ENCODE measurements at regions not wholly inside any gene's neighbourhood (a gene's known extent, or its start where the extent isn't known, plus 50 kb on each side); places are given as distances from the start of the nearest gene placed in this dataset.
"Not testable (repeated sequence)": the region's sequence is repeated elsewhere in the genome, so short reads cannot be mapped to it uniquely, and the experiment has no call there.

DNA sequence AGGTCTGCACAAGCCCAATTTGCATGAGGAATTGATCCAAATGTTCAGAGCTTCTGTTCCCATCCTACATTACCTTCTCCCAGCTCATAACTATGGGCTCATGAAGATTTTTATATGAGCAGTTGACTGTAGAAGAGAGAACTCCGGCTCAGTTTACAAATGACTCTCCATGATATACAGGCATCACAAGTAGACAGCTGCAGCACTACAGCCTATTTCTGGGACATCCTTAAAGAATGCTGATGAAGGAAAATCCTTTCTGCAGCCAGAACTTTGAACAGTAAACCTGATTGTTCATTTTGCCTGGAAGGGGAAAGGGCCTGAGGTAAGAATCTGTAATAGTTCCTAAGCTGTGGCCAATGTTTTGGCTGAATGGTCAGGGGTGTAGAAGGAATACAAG lies 174.1 kb upstream of the CXCL13 start:
- Mint-ChIP-seq H3K4me1 (ENCODE audit: low read depth) (peaks cover 6% of the 10 kb centered on the region), H3K36me3 (ENCODE audit: low read depth) (no peaks in the 10 kb centered on the region), H3K27me3 (no peaks in the 10 kb centered on the region), H3K4me3 (no peak overlapping the region), H3K9me3 (no peaks in the 10 kb centered on the region), H3K27ac (no peak overlapping the region)
- DNase-seq: no peak

DNA sequence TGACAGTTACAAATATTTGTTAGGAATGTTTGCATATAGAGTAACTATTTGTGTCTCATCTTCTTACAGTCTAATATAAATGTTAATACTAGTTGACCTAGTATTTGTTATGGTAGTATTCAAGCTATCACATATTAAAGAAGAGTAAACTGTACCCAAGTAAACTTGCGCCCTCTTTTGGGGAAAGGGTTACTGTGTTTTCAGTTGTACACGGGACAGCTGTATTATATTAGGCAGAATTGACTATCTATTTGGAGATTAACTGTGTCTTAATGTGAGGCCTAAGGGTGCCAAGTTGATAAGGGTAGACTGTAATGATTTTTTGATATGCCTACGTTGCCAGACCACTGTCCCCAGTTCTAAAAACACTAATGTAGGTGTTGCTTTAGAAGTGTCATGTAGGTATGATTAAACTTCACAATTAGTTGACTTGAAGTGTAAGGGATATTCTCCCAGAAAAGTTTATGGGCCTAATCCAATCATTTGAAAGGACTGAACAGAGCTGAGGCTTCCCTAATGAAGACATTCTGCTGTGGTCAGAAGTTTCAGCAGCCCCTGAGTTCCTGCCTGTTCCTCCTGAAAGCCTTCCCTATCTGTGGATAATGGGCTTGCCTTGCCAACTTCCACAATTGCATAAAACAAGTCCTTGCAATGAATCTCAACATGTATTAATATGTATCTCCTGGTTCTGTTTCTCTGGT lies 172.8 kb upstream of the CXCL13 start:
- Mint-ChIP-seq H3K4me1 (ENCODE audit: low read depth) (peaks cover 6% of the 10 kb centered on the region), H3K27me3 (no peaks in the 10 kb centered on the region), H3K27ac (no peak overlapping the region), H3K36me3 (ENCODE audit: low read depth) (no peaks in the 10 kb centered on the region), H3K4me3 (no peak overlapping the region), H3K9me3 (no peaks in the 10 kb centered on the region)
- DNase-seq: no peak

DNA sequence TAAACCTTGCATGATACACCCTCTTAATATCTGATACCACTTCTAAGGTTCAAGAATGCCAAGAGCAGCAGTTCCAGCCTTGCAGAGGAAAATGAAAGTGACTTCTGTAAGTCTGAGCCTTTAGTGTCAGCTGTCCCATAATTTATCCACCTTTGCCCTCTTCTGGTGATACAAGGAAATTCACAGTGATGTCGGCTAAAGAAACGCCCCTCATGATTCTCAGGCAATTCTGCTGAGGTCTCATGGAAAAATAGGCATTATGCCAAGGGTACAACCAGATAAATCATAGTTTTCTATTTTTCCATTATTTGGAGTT lies 172.2 kb upstream of the CXCL13 start:
- H3K27me3 Mint-ChIP-seq: no peaks in the 10 kb centered on the region
- peaks cover 6% of the 10 kb centered on the region for H3K4me1 Mint-ChIP-seq (ENCODE audit: low read depth)
- H3K4me3 Mint-ChIP-seq: no peak overlapping the region
- H3K9me3 Mint-ChIP-seq: no peaks in the 10 kb centered on the region
- no peak overlapping the region for H3K27ac Mint-ChIP-seq
- no peaks in the 10 kb centered on the region for H3K36me3 Mint-ChIP-seq (ENCODE audit: low read depth)
- DNase-seq: no peak

DNA sequence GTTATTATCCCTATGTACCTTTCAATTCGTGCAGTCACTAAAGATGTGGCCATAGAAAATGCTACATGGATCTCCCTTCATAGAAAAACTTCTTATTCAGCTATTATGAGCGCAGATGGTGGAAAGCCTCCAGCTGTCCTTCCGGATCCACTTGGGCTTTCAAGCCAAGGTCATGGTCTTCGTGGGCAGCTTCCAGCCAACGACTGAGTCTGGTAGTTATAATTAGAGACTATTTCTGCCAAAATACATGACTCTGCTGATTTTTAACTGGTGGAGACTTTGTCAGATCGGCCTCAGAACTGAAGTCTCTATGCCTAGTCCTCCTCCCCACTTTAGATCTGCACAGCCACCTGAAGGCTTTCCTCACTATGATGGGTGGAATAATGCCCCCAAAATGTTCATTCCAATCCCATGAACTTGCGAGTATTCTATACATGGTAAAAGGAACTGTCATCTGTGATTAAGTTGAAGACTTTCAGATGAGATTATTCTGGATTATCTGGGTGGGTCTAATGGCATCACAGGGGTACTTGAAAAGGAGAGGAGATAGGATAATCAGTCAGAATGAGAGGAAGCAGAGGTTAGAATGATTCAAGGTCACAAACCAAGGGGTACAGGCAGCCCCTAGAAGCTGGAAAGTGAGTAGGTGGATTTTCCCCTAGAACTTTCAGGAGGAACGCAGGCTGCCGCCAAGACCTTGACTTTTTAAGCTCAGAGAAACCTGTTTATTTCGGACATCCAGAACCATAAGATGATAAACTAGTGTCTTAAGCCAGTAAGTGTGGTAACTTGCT lies 171.1 kb upstream of the CXCL13 start:
- no peak for DNase-seq
- no peaks in the 10 kb centered on the region for H3K36me3 Mint-ChIP-seq (ENCODE audit: low read depth)
- no peaks in the 10 kb centered on the region for H3K9me3 Mint-ChIP-seq
- no peak overlapping the region for H3K27ac Mint-ChIP-seq
- H3K4me1 Mint-ChIP-seq (ENCODE audit: low read depth): peaks cover 6% of the 10 kb centered on the region
- no peaks in the 10 kb centered on the region for H3K27me3 Mint-ChIP-seq
- H3K4me3 Mint-ChIP-seq: no peak overlapping the region

DNA sequence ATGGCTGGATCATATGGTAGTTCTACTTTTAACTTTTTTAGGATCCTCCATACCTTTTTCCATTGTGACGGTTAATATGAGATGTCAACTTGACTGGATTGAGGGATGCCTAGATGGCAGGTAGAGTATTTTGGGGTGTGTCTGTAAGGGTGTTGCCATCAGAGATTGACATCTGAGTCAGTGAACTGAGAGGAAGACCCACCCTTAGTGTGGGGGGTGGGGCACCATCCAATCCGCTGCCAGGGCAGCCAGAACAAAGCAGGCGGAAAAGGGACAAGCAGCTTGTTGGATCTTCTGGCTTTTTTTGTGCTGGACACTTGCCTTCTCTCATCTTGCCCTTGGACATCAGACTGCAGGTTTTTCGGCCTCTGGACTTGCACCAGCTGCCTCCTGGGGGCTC lies 168.5 kb upstream of the CXCL13 start:
- Mint-ChIP-seq H3K27me3 (no peaks in the 10 kb centered on the region), H3K36me3 (ENCODE audit: low read depth) (no peaks in the 10 kb centered on the region), H3K4me1 (ENCODE audit: low read depth) (peaks cover 6% of the 10 kb centered on the region), H3K27ac (no peak overlapping the region), H3K9me3 (no peaks in the 10 kb centered on the region), H3K4me3 (no peak overlapping the region)
- no peak for DNase-seq

DNA sequence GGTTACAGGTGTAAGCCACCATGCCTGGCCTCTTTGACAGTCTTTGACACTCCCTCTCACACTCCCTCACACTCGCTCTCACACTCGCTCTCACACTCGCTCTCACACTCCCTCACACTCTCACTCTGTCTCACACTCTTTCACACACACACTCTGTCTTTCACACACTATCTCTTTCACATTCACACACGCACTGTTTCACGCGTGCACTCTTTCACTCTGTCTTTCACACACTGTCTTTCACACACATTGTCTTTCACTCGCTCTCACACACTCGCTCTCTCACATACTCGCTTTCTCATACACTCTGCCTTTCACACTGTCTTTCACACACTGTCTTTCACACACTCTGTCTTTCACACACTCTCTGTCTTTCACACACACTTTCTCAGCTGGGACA lies 167.1 kb upstream of the CXCL13 start:
- H3K4me1 Mint-ChIP-seq (ENCODE audit: low read depth): peaks cover 2% of the 10 kb centered on the region
- H3K9me3 Mint-ChIP-seq: no peaks in the 10 kb centered on the region
- H3K27me3 Mint-ChIP-seq: peaks cover 2% of the 10 kb centered on the region
- no peak for DNase-seq
- no peaks in the 10 kb centered on the region for H3K36me3 Mint-ChIP-seq (ENCODE audit: low read depth)
- H3K27ac Mint-ChIP-seq: no peak overlapping the region
- no peak overlapping the region for H3K4me3 Mint-ChIP-seq

DNA sequence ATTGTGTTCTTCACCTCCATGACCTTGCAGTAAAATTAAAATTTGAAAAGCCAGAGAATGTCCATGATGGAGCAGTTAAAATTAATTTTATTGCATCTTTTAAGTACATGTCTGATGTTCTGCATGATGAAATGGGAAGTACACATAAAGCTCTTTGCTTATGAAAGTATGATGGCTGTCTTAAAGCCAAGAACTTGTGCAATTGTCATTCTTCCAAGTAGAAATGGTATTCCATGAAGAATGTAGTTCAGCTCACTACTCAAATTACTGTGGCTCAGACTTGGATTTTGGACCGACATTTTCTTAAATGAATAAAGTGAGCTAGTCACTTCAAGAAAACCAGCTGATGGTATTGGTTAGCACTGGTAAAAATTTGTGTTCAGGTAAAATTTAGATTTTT lies 161.7 kb upstream of the CXCL13 start:
- peaks cover 11% of the 10 kb centered on the region for H3K27me3 Mint-ChIP-seq
- DNase-seq: no peak
- H3K4me1 Mint-ChIP-seq (ENCODE audit: low read depth): no peaks in the 10 kb centered on the region
- no peak overlapping the region for H3K27ac Mint-ChIP-seq
- no peaks in the 10 kb centered on the region for H3K36me3 Mint-ChIP-seq (ENCODE audit: low read depth)
- no peak overlapping the region for H3K4me3 Mint-ChIP-seq
- no peaks in the 10 kb centered on the region for H3K9me3 Mint-ChIP-seq

DNA sequence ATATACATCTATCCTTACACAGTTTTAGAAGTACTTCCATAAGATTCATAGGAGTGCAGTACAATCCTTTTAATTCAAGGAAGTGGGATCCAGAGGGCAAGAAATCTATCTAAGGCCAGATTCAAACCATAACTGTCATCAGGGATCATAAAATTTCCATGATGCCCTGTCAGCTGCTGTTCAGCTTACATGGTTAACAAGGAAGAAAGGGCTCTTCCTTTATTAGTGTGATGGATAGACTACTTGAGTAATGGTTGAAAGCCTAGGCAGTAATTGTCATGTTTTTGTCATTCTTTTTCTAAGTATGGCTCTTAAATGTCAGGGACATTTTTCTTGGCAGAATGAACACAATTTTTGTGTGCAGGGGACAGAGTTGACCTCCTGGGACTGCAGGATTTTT lies 159.8 kb upstream of the CXCL13 start:
- no peaks in the 10 kb centered on the region for H3K36me3 Mint-ChIP-seq (ENCODE audit: low read depth)
- no peak for DNase-seq
- peaks cover 11% of the 10 kb centered on the region for H3K27me3 Mint-ChIP-seq
- no peak overlapping the region for H3K27ac Mint-ChIP-seq
- no peaks in the 10 kb centered on the region for H3K4me1 Mint-ChIP-seq (ENCODE audit: low read depth)
- no peaks in the 10 kb centered on the region for H3K9me3 Mint-ChIP-seq
- no peak overlapping the region for H3K4me3 Mint-ChIP-seq

DNA sequence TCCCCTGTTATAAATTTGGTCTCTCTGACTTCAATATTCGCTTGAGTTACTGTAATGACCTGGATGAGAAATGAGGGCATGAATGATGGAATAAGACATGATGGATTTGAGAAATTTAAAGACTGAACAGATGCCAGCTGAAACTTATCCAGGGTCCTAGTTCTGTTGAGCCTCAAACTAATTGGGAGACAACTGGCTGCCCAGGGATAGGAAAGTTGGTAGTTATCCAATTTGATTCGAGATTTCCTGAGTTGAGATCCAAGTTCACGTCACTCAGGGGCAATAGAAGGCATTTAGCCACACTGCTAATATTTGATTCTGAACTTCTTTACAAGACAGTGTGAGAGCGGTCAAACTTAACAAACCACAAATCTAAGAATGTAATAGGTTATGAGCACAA lies 159.0 kb upstream of the CXCL13 start:
- DNase-seq: no peak
- Mint-ChIP-seq H3K27ac (no peak overlapping the region), H3K36me3 (ENCODE audit: low read depth) (no peaks in the 10 kb centered on the region)

DNA sequence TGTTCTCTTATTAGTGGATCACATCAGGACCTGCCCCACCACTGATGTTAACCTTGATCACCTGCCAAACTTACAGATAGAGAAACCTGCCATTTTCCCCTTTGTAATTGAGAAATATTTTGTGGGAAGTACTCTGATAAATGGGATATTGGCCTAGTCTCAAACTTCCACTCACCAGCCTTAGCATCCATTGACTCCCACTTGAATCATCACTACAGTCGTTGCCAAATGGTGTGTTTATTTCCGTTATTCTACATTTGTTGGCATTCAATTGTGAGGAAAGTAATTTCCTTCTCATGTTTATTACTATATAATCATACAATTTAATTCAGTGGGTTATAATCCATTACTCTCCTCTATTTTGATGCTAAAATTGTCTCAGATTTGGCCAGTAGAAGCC lies 156.4 kb upstream of the CXCL13 start:
- peaks cover 6% of the 10 kb centered on the region for H3K27me3 Mint-ChIP-seq
- no peak for DNase-seq
- no peak overlapping the region for H3K4me3 Mint-ChIP-seq
- no peaks in the 10 kb centered on the region for H3K4me1 Mint-ChIP-seq (ENCODE audit: low read depth)
- no peaks in the 10 kb centered on the region for H3K9me3 Mint-ChIP-seq
- no peaks in the 10 kb centered on the region for H3K36me3 Mint-ChIP-seq (ENCODE audit: low read depth)
- H3K27ac Mint-ChIP-seq: no peak overlapping the region

More for the DNA sequence above, 159.0 kb upstream of the CXCL13 start:
- no peaks in the 10 kb centered on the region for H3K4me1 Mint-ChIP-seq (ENCODE audit: low read depth)
- H3K27me3 Mint-ChIP-seq: peaks cover 11% of the 10 kb centered on the region
- H3K4me3 Mint-ChIP-seq: no peak overlapping the region
- H3K9me3 Mint-ChIP-seq: no peaks in the 10 kb centered on the region

DNA sequence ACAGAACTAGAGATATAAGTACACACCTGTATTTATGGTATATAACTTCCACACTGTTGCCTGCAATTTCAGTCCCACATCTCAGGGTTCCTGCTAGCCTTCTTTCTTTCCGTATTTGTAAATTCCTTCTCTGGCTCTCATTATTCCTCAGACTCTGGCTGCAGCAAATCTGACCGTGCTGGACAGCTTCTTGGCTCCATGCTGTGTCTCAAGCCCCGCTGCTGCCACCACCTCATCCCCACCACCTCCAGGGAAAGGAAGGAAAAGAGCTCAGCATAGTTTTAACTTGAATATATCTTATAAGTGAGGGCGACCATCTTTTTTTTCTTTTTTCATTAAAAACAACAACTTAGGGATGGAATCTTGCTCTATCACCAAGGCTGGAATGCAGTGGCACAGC lies 155.6 kb upstream of the CXCL13 start:
- peaks cover 6% of the 10 kb centered on the region for H3K27me3 Mint-ChIP-seq
- H3K27ac Mint-ChIP-seq: no peak overlapping the region
- no peak overlapping the region for H3K4me3 Mint-ChIP-seq
- no peaks in the 10 kb centered on the region for H3K36me3 Mint-ChIP-seq (ENCODE audit: low read depth)
- H3K9me3 Mint-ChIP-seq: no peaks in the 10 kb centered on the region
- no peaks in the 10 kb centered on the region for H3K4me1 Mint-ChIP-seq (ENCODE audit: low read depth)
- no peak for DNase-seq

DNA sequence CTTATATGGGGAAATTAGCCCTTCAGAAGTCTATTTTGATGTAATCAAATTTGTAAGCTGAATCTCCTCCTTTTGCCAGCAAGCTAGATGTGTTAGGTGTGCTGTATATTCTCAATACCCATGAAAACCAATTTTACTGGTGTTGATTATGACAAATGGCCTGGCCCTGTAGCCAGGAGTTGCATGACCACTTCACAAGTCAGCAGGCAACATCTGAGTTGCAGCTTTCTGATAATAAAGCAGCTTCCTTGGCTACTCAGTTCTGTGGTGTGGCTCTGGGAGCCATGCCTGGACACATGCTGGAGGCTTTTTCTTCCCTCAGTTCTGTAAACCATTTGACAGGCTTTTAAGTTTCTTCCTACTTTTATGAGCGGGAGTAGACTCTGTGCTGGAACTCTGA lies 154.1 kb upstream of the CXCL13 start:
- Mint-ChIP-seq H3K27me3 (peaks cover 5% of the 10 kb centered on the region), H3K9me3 (no peaks in the 10 kb centered on the region), H3K4me1 (ENCODE audit: low read depth) (no peaks in the 10 kb centered on the region), H3K36me3 (ENCODE audit: low read depth) (no peaks in the 10 kb centered on the region), H3K4me3 (no peak overlapping the region), H3K27ac (no peak overlapping the region)
- DNase-seq: no peak

DNA sequence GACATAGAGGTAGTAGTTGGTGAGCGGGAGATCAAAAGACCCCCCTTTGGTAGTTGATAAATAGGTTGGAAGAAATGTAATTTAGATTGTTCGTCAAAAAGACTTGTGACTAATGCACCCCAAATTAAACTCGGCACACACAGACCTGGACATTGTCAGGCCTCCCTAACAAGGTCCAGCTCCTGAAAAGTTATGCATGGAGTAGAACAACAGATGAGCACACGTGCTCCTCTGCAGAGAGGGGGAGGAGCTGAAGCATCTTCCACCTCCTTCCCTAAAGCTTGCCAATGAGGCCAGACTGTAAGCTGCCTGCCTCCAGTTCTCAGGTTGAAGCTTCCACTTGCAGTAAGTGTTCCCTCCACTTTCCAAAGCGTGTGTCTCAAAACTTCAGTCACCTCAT lies 153.5 kb upstream of the CXCL13 start:
- not testable (repeated sequence) for H3K27me3 Mint-ChIP-seq; H3K9me3 Mint-ChIP-seq; H3K4me1 Mint-ChIP-seq (ENCODE audit: low read depth)

DNA sequence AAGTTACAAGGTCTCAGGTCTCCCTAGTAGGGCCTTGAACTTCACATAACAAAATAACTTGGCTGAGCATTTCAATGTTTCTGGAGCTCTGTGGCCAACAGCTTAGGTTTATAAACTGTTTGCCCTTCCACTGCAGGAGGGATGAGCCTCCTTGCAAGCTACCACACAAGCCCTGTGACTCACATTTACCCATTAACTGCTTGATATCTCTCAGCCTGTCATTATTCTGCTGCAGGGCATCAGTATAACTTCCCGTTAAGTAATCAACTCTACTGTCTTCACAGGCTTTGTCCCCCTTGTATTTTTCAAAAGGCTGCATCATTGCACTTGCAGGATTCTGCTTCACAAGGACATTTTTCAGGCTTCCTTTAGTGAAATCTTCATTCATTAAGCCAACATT lies 151.7 kb upstream of the CXCL13 start:
- H3K9me3 Mint-ChIP-seq: no peaks in the 10 kb centered on the region
- H3K36me3 Mint-ChIP-seq (ENCODE audit: low read depth): no peaks in the 10 kb centered on the region
- no peak overlapping the region for H3K27ac Mint-ChIP-seq
- no peak overlapping the region for H3K4me3 Mint-ChIP-seq
- DNase-seq: no peak
- H3K4me1 Mint-ChIP-seq (ENCODE audit: low read depth): no peaks in the 10 kb centered on the region
- H3K27me3 Mint-ChIP-seq: no peaks in the 10 kb centered on the region

More for the DNA sequence above, 153.5 kb upstream of the CXCL13 start:
- H3K4me3 Mint-ChIP-seq; H3K27ac Mint-ChIP-seq; DNase-seq; H3K36me3 Mint-ChIP-seq (ENCODE audit: low read depth): not testable (repeated sequence)

DNA sequence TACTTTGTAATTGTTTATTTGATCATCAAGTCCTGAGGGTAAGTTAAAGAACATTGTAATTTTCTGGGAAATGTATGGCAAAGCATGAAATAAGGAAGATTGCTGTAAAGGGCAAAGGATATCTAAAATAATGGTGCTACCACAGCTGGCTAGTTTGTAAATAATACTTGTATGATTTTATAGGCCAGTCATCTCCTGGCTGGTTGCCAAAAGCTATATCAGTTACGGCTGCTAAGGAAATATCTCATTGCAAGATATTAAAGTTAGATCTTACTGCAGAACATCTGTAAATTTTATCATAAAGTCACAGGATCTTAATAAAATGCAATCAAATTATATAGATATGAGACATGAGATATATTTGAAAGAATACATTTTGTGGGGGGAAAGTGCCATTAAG lies 150.8 kb upstream of the CXCL13 start:
- no peak overlapping the region for H3K27ac Mint-ChIP-seq
- no peaks in the 10 kb centered on the region for H3K4me1 Mint-ChIP-seq (ENCODE audit: low read depth)
- no peaks in the 10 kb centered on the region for H3K27me3 Mint-ChIP-seq
- no peak for DNase-seq
- peaks cover 2% of the 10 kb centered on the region for H3K9me3 Mint-ChIP-seq
- no peaks in the 10 kb centered on the region for H3K36me3 Mint-ChIP-seq (ENCODE audit: low read depth)
- no peak overlapping the region for H3K4me3 Mint-ChIP-seq
